GM12878 (cell line): ENCODE measurements at regions not wholly inside any gene's neighbourhood (a gene's known extent, or its start where the extent isn't known, plus 50 kb on each side); places are given as distances from the start of the nearest gene placed in this dataset.

Experiments
- CHD4 ChIP-seq: fragments of 200-600 bp; sonication (generic); IDR thresholded peaks from 2 replicates; pipeline ENCODE4 v1.6.1; 2016; ENCODE audit warnings: mild to moderate bottlenecking
- IRF3 ChIP-seq: fragments of 450-650 bp; IDR thresholded peaks from 2 replicates; pipeline ENCODE4 v1.6.1; 2014; ENCODE audit warnings: mild to moderate bottlenecking
- MEF2B ChIP-seq: fragments of 450-650 bp; IDR thresholded peaks from 2 replicates; pipeline ENCODE4 v1.6.1; 2018; ENCODE audit warnings: mild to moderate bottlenecking, moderate library complexity; ENCODE audit not compliant: partially characterized antibody, poor library complexity, severe bottlenecking
- MTA3 ChIP-seq: IDR thresholded peaks from 2 replicates; pipeline ENCODE4 v1.6.1; 2012; ENCODE audit warnings: low read length, inconsistent platforms, borderline replicate concordance
- POLR2A ChIP-seq: IDR thresholded peaks from 2 replicates; pipeline ENCODE4 v1.6.1; 2011; ENCODE audit warnings: low read depth, mild to moderate bottlenecking, low read length
- POU2F2 ChIP-seq: IDR thresholded peaks from 3 replicates; pipeline ENCODE4 v1.6.1; 2011; ENCODE audit warnings: low read depth, mild to moderate bottlenecking, low read length, borderline replicate concordance
- RCOR1 ChIP-seq: conservative IDR thresholded peaks from 2 replicates; pipeline ENCODE4 v1.6.1; 2012; ENCODE audit warnings: low read depth, low read length, improper control_type of control experiment
- SKIL ChIP-seq: fragments of 450-650 bp; IDR thresholded peaks from 2 replicates; pipeline ENCODE4 v1.6.1; 2017; ENCODE audit warnings: mild to moderate bottlenecking, low read depth, inconsistent platforms; ENCODE audit not compliant: poor library complexity, severe bottlenecking
- SMAD1 ChIP-seq: fragments of 450-650 bp; IDR thresholded peaks from 2 replicates; pipeline ENCODE4 v1.6.1; 2018; ENCODE audit warnings: mild to moderate bottlenecking, low read depth; ENCODE audit not compliant: partially characterized antibody
- SMC3 ChIP-seq: IDR thresholded peaks from 2 replicates; pipeline ENCODE4 v1.6.1; 2011; ENCODE audit warnings: low read length, improper control_type of control experiment, borderline replicate concordance
- ZBTB4 ChIP-seq: fragments of 450-650 bp; formaldehyde crosslinking; IDR thresholded peaks from 2 replicates; pipeline ENCODE4 v1.4.0; 2022; ENCODE audit warnings: mild to moderate bottlenecking, moderate library complexity
- ZNF622 ChIP-seq: fragments of 450-650 bp; IDR thresholded peaks from 2 replicates; pipeline ENCODE4 v1.6.1; 2017; ENCODE audit warnings: mild to moderate bottlenecking, inconsistent platforms

- no peak for TF ChIP-seq ZBTB4 (CRISPR knock-in tag)
- TF ChIP-seq MTA3, result no peak
- TF ChIP-seq POLR2A, result no peak
- no peak for TF ChIP-seq MEF2B
- no peak for TF ChIP-seq SMC3
- no peak for TF ChIP-seq IRF3
- peak; percentile 93 for TF ChIP-seq SMAD1
- no peak for TF ChIP-seq CHD4
- TF ChIP-seq ZNF622, result no peak
- TF ChIP-seq RCOR1, result no peak
- peak; percentile 41 for TF ChIP-seq SKIL
- no peak for TF ChIP-seq POU2F2
- TF ChIP-seq, all 136 proteins: peak for 2
Measured at GRCh38 chr15:95894407-95894956, 436.0 kb upstream of the NR2F2 start (continued).
